ENCODE measurements at regions not wholly inside any gene's neighbourhood (a gene's known extent, or its start where the extent isn't known, plus 50 kb on each side); places are given as distances from the start of the nearest gene placed in this dataset.
A peak's percentile ranks its signal among the peaks of the same experiment; 100 is the strongest.

DNA sequence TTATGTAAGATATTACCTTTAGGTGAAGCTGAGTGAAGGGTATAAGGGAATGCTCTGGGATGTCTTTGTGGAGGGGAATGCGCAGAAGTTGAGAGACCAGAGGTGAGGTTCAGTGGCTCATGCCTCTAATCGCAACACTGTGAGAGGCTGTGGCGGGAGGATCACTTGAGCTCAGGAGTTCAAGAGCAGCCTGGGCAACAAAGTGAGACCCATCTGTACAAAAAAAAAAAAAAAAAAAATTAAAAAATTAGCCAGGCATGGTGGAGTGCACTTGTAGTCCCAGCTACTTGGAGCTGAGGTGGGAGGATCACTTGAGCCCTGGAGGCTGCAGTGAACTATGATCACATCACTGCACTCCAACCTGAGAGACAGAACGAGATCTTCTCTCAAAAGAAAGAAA, 57.3 kb upstream of the SP3 start:
- Histone ChIP-seq H2AFZ (peak overlapping the region; percentile 75; the same call in 1 of the 2 replicates), H3K79me2 (replicated peaks; ENCODE audit: insufficient read depth) (no peaks in the 10 kb centered on the region), H3K36me3 (ENCODE audit: insufficient read depth) (no peaks in the 10 kb centered on the region), H4K20me1 (replicated peaks; ENCODE audit: insufficient read depth) (no peaks in the 10 kb centered on the region), H3K4me2 (no peak overlapping the region), H3K4me1 (ENCODE audit: insufficient read depth) (peaks cover 34% of the 10 kb centered on the region), H3K9me2 (ENCODE audit: insufficient read depth) (no peaks in the 10 kb centered on the region), H3K27ac (ENCODE audit: low read depth) (no peak overlapping the region), H3K4me3 (no peak overlapping the region), H3K27me3 (ENCODE audit: insufficient read depth) (no peaks in the 10 kb centered on the region), H3F3A (replicated peaks; ENCODE audit: low read depth) (peaks cover 20% of the 10 kb centered on the region; the same call in 1 of the 2 replicates)
- DNase-seq (ENCODE audit: low spot score) (no peak), ATAC-seq (no peak)
- H3K4me1 Mint-ChIP-seq, result peaks cover 42% of the 10 kb centered on the region
- H3K36me3 Mint-ChIP-seq (ENCODE audit: low read depth), result no peaks in the 10 kb centered on the region
- H3K27ac Mint-ChIP-seq, result no peak overlapping the region
- TF ChIP-seq POLR2AphosphoS5 (IDR thresholded peaks at IDR 0.05; ENCODE audit: low read depth) (no peak), ZNF114 (CRISPR knock-in tag; IDR thresholded peaks at IDR 0.05) (no peak), ETS1 (IDR thresholded peaks at IDR 0.05) (no peak), EZH2phosphoT487 (IDR thresholded peaks at IDR 0.05; ENCODE audit: unreplicated experiment) (no peak), NANOG (IDR thresholded peaks at IDR 0.05; ENCODE audit: borderline replicate concordance) (no peak), JUNB (IDR thresholded peaks at IDR 0.05; ENCODE audit: unreplicated experiment) (no peak), EZH2 (IDR thresholded peaks at IDR 0.05; ENCODE audit: low read depth, unreplicated experiment) (no peak), ZNF331 (CRISPR knock-in tag; IDR thresholded peaks at IDR 0.05; ENCODE audit: low read depth) (no peak), CREB1 (CRISPR knock-in tag; IDR thresholded peaks at IDR 0.05; ENCODE audit: low read depth) (no peak), ZNF462 (CRISPR knock-in tag; IDR thresholded peaks at IDR 0.05) (no peak), STAT1 (IDR thresholded peaks at IDR 0.05; ENCODE audit: unreplicated experiment) (no peak), REST (IDR thresholded peaks at IDR 0.05; ENCODE audit: unreplicated experiment) (no peak)
- TF ChIP-seq, protein P1, sequence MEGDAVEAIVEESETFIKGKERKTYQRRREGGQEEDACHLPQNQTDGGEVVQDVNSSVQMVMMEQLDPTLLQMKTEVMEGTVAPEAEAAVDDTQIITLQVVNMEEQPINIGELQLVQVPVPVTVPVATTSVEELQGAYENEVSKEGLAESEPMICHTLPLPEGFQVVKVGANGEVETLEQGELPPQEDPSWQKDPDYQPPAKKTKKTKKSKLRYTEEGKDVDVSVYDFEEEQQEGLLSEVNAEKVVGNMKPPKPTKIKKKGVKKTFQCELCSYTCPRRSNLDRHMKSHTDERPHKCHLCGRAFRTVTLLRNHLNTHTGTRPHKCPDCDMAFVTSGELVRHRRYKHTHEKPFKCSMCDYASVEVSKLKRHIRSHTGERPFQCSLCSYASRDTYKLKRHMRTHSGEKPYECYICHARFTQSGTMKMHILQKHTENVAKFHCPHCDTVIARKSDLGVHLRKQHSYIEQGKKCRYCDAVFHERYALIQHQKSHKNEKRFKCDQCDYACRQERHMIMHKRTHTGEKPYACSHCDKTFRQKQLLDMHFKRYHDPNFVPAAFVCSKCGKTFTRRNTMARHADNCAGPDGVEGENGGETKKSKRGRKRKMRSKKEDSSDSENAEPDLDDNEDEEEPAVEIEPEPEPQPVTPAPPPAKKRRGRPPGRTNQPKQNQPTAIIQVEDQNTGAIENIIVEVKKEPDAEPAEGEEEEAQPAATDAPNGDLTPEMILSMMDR (conservative IDR thresholded peaks at IDR 0.05; ENCODE audit: low read depth in 2 of 2), result no peak
- H3K27me3 Mint-ChIP-seq (ENCODE audit: insufficient read depth, low read depth, poor library complexity), result peaks cover 12% of the 10 kb centered on the region
- H3K4me3 Mint-ChIP-seq, result no peak overlapping the region; the same call in 2 of the 3 replicates
- no peaks in the 10 kb centered on the region for H3K9me3 Mint-ChIP-seq

Measured in GM23338 (cell line).